SJSA1 (cell line): ENCODE measurements at regions not wholly inside any gene's neighbourhood (a gene's known extent, or its start where the extent isn't known, plus 50 kb on each side); places are given as distances from the start of the nearest gene placed in this dataset.

ENCODE experiments used
- DNase-seq, 2 experiments: peaks; one replicate each; pipeline ENCODE4 v3.0.0-alpha.2; 2015 to 2020; ENCODE audit warnings: low spot score in 2 of 2, low read depth in 1 of 2
- H3K27ac ChIP-seq: fragments of 250-450 bp; sonication (Bioruptor Pico); 2 replicates; pipeline ENCODE4 v1.5.1; 2020; ENCODE audit warnings: mild to moderate bottlenecking, moderate library complexity
- H3K27me3 ChIP-seq: fragments of 250-450 bp; sonication (Bioruptor Pico); replicated peaks from 2 replicates; pipeline ENCODE4 v1.5.1; 2020; ENCODE audit warnings: mild to moderate bottlenecking, moderate library complexity
- H3K36me3 ChIP-seq: fragments of 250-450 bp; sonication (Bioruptor Pico); 2 replicates; pipeline ENCODE4 v1.5.1; 2020; ENCODE audit warnings: mild to moderate bottlenecking
- H3K4me1 ChIP-seq: fragments of 250-450 bp; sonication (Bioruptor Pico); replicated peaks from 2 replicates; pipeline ENCODE4 v1.6.1; 2021; ENCODE audit warnings: mild to moderate bottlenecking
- H3K4me3 ChIP-seq: fragments of 250-450 bp; sonication (Bioruptor Pico); 2 replicates; pipeline ENCODE4 v1.5.1; 2020; ENCODE audit warnings: mild to moderate bottlenecking
- H3K9me3 ChIP-seq: fragments of 250-450 bp; sonication (Bioruptor Pico); replicated peaks from 2 replicates; pipeline ENCODE4 v1.5.1; 2020; ENCODE audit warnings: mild to moderate bottlenecking

DNA sequence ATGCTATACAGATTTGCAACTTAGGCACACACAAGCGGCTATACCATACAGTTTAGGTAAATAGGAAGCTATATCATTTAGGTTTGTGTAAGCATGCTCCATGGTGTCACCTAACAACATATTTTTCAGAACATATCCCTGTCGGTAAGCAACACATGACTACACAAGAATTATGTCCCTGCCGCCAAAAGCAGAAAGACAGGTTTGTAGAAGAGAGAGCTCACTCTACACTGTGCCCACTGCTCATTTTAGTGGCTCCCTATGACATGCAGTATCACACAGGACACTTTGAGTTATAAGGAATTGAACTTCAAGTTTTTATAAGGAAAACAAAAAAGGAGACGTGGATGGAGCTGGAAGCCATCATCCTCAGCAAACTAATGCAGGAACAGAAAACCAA lies 132.5 kb upstream of the KAZN start:
- H3K4me3 ChIP-seq = no peak overlapping the region
- H3K9me3 ChIP-seq = no peaks in the 10 kb centered on the region; the same call in 1 of the 2 replicates
- no peaks in the 10 kb centered on the region for H3K27me3 ChIP-seq
- no peak for DNase-seq
- no peaks in the 10 kb centered on the region for H3K36me3 ChIP-seq
- no peaks in the 10 kb centered on the region for H3K4me1 ChIP-seq
- no peak overlapping the region for H3K27ac ChIP-seq

- H3K4me3 ChIP-seq = no peak overlapping the region
These were observed 131.4 kb upstream of the KAZN start for GRCh38 chr1:14467112-14467511.

GRCh38 chr1:14468751-14469150 lies 129.7 kb upstream of the KAZN start:
- Histone ChIP-seq H3K4me1 (no peaks in the 10 kb centered on the region), H3K9me3 (no peaks in the 10 kb centered on the region), H3K27ac (no peak overlapping the region), H3K36me3 (no peaks in the 10 kb centered on the region), H3K4me3 (no peak overlapping the region), H3K27me3 (no peaks in the 10 kb centered on the region)
- no peak for DNase-seq

More at GRCh38 chr1:14467112-14467511, 131.4 kb upstream of the KAZN start:
- Histone ChIP-seq H3K27me3 (no peaks in the 10 kb centered on the region), H3K9me3 (no peaks in the 10 kb centered on the region), H3K36me3 (no peaks in the 10 kb centered on the region), H3K27ac (no peak overlapping the region), H3K4me1 (no peaks in the 10 kb centered on the region)
- no peak for DNase-seq

DNA sequence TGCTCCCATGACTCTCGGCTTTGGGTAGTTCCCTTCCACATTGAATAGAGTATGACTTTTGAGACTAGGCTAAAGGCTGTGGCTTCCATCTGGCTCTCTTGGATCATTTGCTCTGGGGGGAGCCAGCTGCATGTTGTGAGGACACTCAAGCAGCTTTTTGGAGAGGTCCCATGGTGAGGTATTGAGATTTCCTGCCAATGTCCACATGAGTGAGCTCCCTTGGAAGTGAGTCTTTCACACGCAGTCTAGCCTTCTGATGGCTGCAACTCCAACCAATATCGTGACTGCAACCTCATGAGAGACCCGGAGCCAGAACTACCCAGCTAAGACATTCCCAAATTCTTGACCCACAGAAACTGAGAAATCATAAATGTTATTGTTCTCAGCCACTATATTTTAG lies 127.7 kb upstream of the KAZN start:
- no peaks in the 10 kb centered on the region for H3K4me1 ChIP-seq
- no peaks in the 10 kb centered on the region for H3K36me3 ChIP-seq
- H3K4me3 ChIP-seq = no peak overlapping the region
- no peak for DNase-seq
- H3K27ac ChIP-seq = no peak overlapping the region
- no peaks in the 10 kb centered on the region; the same call in 1 of the 2 replicates for H3K9me3 ChIP-seq
- H3K27me3 ChIP-seq = no peaks in the 10 kb centered on the region

GRCh38 chr1:14474856-14475255 lies 123.6 kb upstream of the KAZN start:
- no peaks in the 10 kb centered on the region for H3K36me3 ChIP-seq
- H3K4me3 ChIP-seq = no peak overlapping the region
- no peaks in the 10 kb centered on the region for H3K27me3 ChIP-seq
- DNase-seq = no peak
- peaks cover 12% of the 10 kb centered on the region for H3K4me1 ChIP-seq
- no peaks in the 10 kb centered on the region; the same call in 1 of the 2 replicates for H3K9me3 ChIP-seq
- no peak overlapping the region for H3K27ac ChIP-seq

- peak in 1 of 2 experiments; percentile 16 for DNase-seq
- Histone ChIP-seq H3K4me1 (peaks cover 12% of the 10 kb centered on the region), H3K36me3 (no peaks in the 10 kb centered on the region), H3K27me3 (no peaks in the 10 kb centered on the region), H3K9me3 (no peaks in the 10 kb centered on the region; the same call in 1 of the 2 replicates), H3K4me3 (no peak overlapping the region), H3K27ac (peak overlapping the region; percentile 44)
These were observed 122.1 kb upstream of the KAZN start for GRCh38 chr1:14476170-14476955.

GRCh38 chr1:14478120-14478519 lies 120.4 kb upstream of the KAZN start:
- Histone ChIP-seq H3K4me1 (peaks cover 12% of the 10 kb centered on the region), H3K27ac (no peak overlapping the region), H3K27me3 (no peaks in the 10 kb centered on the region), H3K36me3 (no peaks in the 10 kb centered on the region), H3K4me3 (no peak overlapping the region), H3K9me3 (no peaks in the 10 kb centered on the region; the same call in 1 of the 2 replicates)
- no peak for DNase-seq

DNA sequence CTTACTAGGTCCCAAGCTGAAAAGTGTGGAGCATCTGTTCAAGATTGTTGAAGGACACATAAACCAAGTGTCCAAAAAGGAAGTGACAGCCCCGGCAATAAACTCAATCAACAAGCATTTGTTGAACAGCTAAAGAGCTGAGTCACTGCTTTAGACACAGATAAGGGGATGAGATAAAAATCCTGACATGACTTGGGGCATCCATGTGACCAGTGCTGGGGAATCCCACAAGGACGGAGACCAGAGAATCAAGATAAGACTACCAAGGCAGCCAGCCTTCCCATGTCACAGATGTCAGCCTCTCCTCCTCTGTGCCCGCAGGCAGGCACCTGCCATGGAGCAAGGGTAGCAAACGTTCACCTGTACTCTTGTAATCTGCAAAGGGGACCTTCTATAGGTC lies 118.6 kb upstream of the KAZN start:
- H3K27me3 ChIP-seq = no peaks in the 10 kb centered on the region
- H3K4me1 ChIP-seq = peaks cover 16% of the 10 kb centered on the region
- no peak for DNase-seq
- H3K27ac ChIP-seq = no peak overlapping the region
- no peaks in the 10 kb centered on the region for H3K36me3 ChIP-seq
- H3K4me3 ChIP-seq = no peak overlapping the region
- H3K9me3 ChIP-seq = no peaks in the 10 kb centered on the region; the same call in 1 of the 2 replicates

- no peaks in the 10 kb centered on the region for H3K36me3 ChIP-seq
- no peaks in the 10 kb centered on the region for H3K27me3 ChIP-seq
- no peak for DNase-seq
- H3K9me3 ChIP-seq = no peaks in the 10 kb centered on the region
- peaks cover 34% of the 10 kb centered on the region for H3K4me1 ChIP-seq
- no peak overlapping the region for H3K27ac ChIP-seq
- H3K4me3 ChIP-seq = no peak overlapping the region
These were observed 115.6 kb upstream of the KAZN start for GRCh38 chr1:14482784-14483450.

DNA sequence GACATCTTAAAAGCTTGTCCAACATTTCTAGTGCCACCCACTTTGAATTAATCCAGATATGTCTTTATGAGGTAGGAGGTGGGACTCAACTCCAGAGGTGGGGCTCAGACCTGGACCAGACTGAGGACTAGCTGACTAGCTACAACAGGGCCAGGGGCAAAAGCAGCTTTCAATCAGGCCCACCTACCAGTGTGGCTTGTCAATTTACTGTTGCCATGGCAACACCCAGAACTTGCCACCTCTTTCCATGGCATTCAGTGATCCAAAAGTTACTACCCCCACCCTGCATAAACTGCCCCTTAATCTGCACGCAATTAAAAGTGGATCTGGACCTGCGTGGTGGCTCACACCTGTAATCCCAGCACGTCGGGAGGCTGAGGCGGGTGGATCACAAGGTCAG lies 113.2 kb upstream of the KAZN start:
- no peak for DNase-seq
- Histone ChIP-seq H3K27ac (no peak overlapping the region), H3K4me3 (no peak overlapping the region), H3K4me1 (peaks cover 34% of the 10 kb centered on the region), H3K36me3 (no peaks in the 10 kb centered on the region), H3K27me3 (no peaks in the 10 kb centered on the region), H3K9me3 (no peaks in the 10 kb centered on the region)

DNA sequence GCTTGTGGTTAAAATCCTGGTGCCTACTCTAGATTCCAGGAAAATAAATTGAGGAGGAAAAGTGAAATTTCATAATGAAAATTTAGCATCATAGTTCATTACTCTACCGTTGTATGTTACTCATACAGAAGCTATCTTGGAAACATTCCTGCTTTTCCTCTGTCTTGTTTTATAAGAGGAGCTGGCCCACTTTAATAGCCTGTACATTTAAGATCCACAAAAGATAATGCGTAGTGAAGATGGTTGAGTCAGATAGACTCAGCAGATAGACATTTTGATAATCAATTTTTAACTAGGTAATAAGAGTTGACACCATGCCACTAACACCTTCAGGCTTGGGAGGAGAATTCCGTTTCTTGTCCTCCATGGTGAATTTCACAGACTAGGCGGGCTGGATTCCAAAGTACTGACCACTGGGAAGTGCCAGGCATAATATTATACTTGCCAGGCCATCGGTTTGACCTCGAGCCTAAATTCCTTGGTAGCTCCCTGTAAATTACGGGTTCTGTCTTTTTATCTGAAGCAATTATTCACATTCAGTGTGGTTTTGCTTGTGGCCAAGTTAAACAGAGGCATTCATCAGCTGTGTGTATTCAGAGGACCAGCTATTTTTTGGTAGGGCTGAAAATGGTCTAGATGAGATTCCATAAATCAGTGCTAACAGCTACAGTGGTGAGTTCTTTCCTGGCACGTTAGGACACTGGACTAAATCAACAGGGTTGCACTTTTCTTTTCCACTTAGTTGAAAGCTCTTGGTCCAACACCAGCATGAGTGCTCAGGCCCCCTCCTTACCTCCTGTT lies 111.9 kb upstream of the KAZN start:
- Histone ChIP-seq H3K4me1 (peaks cover 34% of the 10 kb centered on the region), H3K9me3 (no peaks in the 10 kb centered on the region), H3K4me3 (no peak overlapping the region), H3K36me3 (no peaks in the 10 kb centered on the region), H3K27ac (peak overlapping the region; percentile 67), H3K27me3 (no peaks in the 10 kb centered on the region)
- DNase-seq = peak; percentile 55 to 75

- DNase-seq = no peak
These were observed 110.8 kb upstream of the KAZN start for GRCh38 chr1:14487671-14488070.

DNA sequence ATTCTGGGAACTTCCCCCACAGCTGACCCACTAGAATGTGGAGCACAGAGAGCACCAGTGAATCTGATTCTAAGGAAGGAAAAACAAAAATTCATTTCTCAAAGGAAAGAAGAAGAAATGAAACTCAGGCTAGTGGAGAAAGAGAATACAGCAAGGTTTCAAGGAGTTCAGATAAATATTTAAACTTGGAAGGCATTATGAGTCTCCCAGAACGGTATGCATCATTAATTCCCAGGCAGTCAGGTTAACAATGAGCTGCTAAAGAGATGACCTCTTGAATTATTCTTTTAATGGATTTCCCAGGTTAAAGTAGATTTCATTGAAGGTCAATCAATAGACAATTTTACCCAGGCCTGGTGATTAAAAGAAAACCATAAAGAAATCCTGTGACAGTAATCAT lies 103.6 kb upstream of the KAZN start:
- H3K27ac ChIP-seq = no peak overlapping the region
- DNase-seq = no peak
- 0 out of 2 replicates have a peak, but pooled peaks cover 5% of the 10 kb centered on the region for H3K4me1 ChIP-seq
- no peaks in the 10 kb centered on the region for H3K36me3 ChIP-seq
- no peaks in the 10 kb centered on the region for H3K9me3 ChIP-seq
- H3K4me3 ChIP-seq = no peak overlapping the region
- no peaks in the 10 kb centered on the region for H3K27me3 ChIP-seq

More at GRCh38 chr1:14487671-14488070, 110.8 kb upstream of the KAZN start:
- Histone ChIP-seq H3K4me1 (peaks cover 34% of the 10 kb centered on the region), H3K9me3 (no peaks in the 10 kb centered on the region), H3K36me3 (no peaks in the 10 kb centered on the region), H3K27me3 (no peaks in the 10 kb centered on the region), H3K27ac (no peak overlapping the region), H3K4me3 (no peak overlapping the region)

GRCh38 chr1:14495381-14495780 lies 103.1 kb upstream of the KAZN start:
- no peak for DNase-seq
- Histone ChIP-seq H3K4me1 (0 out of 2 replicates have a peak, but pooled peaks cover 5% of the 10 kb centered on the region), H3K27ac (no peak overlapping the region), H3K27me3 (no peaks in the 10 kb centered on the region), H3K36me3 (no peaks in the 10 kb centered on the region), H3K4me3 (no peak overlapping the region), H3K9me3 (no peaks in the 10 kb centered on the region)
